Stromal cell of bone marrow (primary cell): ENCODE measurements at regions not wholly inside any gene's neighbourhood (a gene's known extent, or its start where the extent isn't known, plus 50 kb on each side); places are given as distances from the start of the nearest gene placed in this dataset.

Experiments used
- DNase-seq: peaks from one replicate; pipeline ENCODE4 v3.0.0-alpha.2; 2012; ENCODE audit warnings: low read depth

DNA sequence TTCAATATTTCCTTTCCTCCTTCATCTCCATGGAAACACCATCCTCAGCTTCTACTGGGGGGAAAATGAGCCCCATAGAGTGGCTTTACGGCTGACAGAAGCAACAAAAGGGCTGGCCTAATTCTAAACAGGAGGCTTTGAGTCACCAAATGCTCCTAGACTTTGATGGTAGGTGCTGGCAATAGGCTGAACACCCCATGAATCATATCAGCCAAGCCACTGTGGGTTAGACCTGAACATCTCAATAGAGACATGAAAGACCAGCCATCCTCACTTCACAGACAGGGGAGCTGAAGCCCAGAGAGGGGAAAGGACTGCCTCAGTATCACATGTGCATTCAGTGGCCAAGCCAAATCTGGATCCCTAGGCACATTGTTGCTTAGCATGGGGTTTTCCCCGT lies 107.6 kb downstream of the AMER1 start:
- no peak for DNase-seq

GRCh38 chrX:64093761-64094160 lies 111.7 kb downstream of the AMER1 start:
- peak; percentile 6 for DNase-seq
